GM23338 (cell line): ENCODE measurements at regions not wholly inside any gene's neighbourhood (a gene's known extent, or its start where the extent isn't known, plus 50 kb on each side); places are given as distances from the start of the nearest gene placed in this dataset.

ENCODE experiments used
- CREB1 ChIP-seq: fragments of 250-450 bp; sonication (Bioruptor Pico); IDR thresholded peaks from 2 replicates; pipeline ENCODE4 v1.5.0; 2020; ENCODE audit warnings: low read depth, mild to moderate bottlenecking, moderate library complexity
- CTCF ChIP-seq, 2 experiments: fragments of 200-600 bp in 1 of 2; sonication (generic) in 1 of 2; conservative IDR thresholded peaks; 2 replicates each; pipeline versions ENCODE4 v1.5.1 to v1.6.1; 2016 to 2017; ENCODE audit warnings: antibody characterized with exemption in 2 of 2, low read depth in 2 of 2, mild to moderate bottlenecking in 2 of 2, moderate library complexity in 1 of 2
- ETS1 ChIP-seq: IDR thresholded peaks from 2 replicates; pipeline ENCODE4 v1.6.1; 2016; ENCODE audit warnings: antibody characterized with exemption
- EZH2 ChIP-seq: fragments of 200-600 bp; sonication (generic); IDR thresholded peaks from one replicate; pipeline ENCODE4 v1.8.0; 2017; ENCODE audit warnings: antibody characterized with exemption, mild to moderate bottlenecking, low read depth; ENCODE audit not compliant: unreplicated experiment
- EZH2phosphoT487 ChIP-seq: fragments of 200-600 bp; sonication (generic); IDR thresholded peaks from one replicate; pipeline ENCODE4 v1.8.1; 2018; ENCODE audit warnings: antibody characterized with exemption; ENCODE audit not compliant: unreplicated experiment
- JUNB ChIP-seq: IDR thresholded peaks from one replicate; pipeline ENCODE4 v1.6.1; 2016; ENCODE audit warnings: antibody characterized with exemption; ENCODE audit not compliant: unreplicated experiment
- NANOG ChIP-seq: IDR thresholded peaks from 2 replicates; pipeline ENCODE4 v1.6.1; 2016; ENCODE audit warnings: antibody characterized with exemption, borderline replicate concordance
- POLR2AphosphoS5 ChIP-seq: IDR thresholded peaks from 2 replicates; pipeline ENCODE4 v1.6.1; 2016; ENCODE audit warnings: antibody characterized with exemption, low read depth
- REST ChIP-seq: IDR thresholded peaks from one replicate; pipeline ENCODE4 v1.6.1; 2018; ENCODE audit warnings: antibody characterized with exemption; ENCODE audit not compliant: unreplicated experiment

GRCh38 chr11:134573857-134574256, 161.8 kb upstream of the B3GAT1 start:
- TF ChIP-seq EZH2 (no peak), POLR2AphosphoS5 (no peak), CREB1 (CRISPR knock-in tag) (no peak), EZH2phosphoT487 (no peak), CTCF (conservative IDR thresholded peaks at IDR 0.05; ENCODE audit: low read depth in 2 of 2) (no peak), REST (no peak), JUNB (no peak), ETS1 (no peak), NANOG (no peak)
